22Rv1 (cell line): ENCODE measurements at regions not wholly inside any gene's neighbourhood (a gene's known extent, or its start where the extent isn't known, plus 50 kb on each side); places are given as distances from the start of the nearest gene placed in this dataset.

Source experiments
- CTCF ChIP-seq: fragments of 450-650 bp; IDR thresholded peaks from 2 replicates; pipeline ENCODE4 v1.5.1; 2017; ENCODE audit warnings: mild to moderate bottlenecking
- ZFX ChIP-seq: fragments of 450-650 bp; IDR thresholded peaks from 2 replicates; pipeline ENCODE4 v1.6.1; 2017; ENCODE audit warnings: antibody characterized with exemption, borderline replicate concordance

DNA sequence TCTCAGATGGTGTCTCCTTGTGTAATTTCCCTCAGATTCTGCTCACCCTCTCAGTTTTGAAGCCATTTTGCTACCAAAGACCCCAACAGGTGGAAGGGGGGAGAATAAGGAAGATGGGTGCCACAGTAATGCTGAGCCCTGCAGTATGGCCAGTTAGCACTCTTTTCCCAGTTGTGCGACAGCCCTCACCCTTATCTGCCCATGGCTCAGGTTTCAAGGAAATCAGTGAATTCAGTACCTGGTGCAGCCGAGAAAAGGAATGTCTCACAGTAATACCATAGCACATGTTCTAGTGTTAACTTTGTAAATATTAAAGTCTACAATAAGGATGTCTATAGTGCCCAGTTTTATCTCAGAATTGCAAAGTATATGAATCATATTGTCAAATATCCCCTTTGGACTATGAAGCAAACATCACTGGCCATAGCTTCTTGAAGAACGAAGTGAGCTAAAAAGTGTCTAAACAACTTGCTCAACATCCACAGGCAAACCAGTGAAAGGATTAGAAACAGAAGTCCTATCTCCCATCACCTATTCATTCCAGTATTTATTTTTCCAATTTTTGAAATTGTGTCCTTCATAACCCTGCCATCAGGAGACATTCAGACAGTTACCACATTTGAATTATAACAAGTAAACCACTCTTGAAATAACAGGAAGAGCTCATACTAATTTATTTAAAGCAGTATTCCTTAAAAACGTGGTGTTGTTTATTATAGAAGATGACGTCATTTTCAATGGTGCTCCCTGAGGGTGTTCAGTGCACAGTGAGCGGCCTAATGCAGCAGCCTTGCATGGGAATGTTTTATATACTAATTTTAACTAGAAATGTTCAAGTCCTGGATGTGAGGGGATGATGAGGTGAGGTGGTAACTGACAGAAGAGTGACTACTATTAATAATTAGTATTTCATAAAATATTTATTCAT, 366.2 kb downstream of the TFAP2A start:
- TF ChIP-seq CTCF, result no peak
- TF ChIP-seq ZFX, result no peak
